ENCODE measurements at regions not wholly inside any gene's neighbourhood (a gene's known extent, or its start where the extent isn't known, plus 50 kb on each side); places are given as distances from the start of the nearest gene placed in this dataset.

- 19 to 45% (median 21%) methylated on average over 5 of the region's 5 CpGs for WGBS, 5 donors
- peak in 1 of 2 donors; percentile 62 for DNase-seq
- TF ChIP-seq, protein P1, sequence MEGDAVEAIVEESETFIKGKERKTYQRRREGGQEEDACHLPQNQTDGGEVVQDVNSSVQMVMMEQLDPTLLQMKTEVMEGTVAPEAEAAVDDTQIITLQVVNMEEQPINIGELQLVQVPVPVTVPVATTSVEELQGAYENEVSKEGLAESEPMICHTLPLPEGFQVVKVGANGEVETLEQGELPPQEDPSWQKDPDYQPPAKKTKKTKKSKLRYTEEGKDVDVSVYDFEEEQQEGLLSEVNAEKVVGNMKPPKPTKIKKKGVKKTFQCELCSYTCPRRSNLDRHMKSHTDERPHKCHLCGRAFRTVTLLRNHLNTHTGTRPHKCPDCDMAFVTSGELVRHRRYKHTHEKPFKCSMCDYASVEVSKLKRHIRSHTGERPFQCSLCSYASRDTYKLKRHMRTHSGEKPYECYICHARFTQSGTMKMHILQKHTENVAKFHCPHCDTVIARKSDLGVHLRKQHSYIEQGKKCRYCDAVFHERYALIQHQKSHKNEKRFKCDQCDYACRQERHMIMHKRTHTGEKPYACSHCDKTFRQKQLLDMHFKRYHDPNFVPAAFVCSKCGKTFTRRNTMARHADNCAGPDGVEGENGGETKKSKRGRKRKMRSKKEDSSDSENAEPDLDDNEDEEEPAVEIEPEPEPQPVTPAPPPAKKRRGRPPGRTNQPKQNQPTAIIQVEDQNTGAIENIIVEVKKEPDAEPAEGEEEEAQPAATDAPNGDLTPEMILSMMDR (IDR thresholded peaks at IDR 0.05), result no peak
- no peak for TF ChIP-seq POLR2A (IDR thresholded peaks at IDR 0.05)
- no peak for TF ChIP-seq POLR2AphosphoS5 (IDR thresholded peaks at IDR 0.05)
- no peak for TF ChIP-seq EP300 (IDR thresholded peaks at IDR 0.05)
These were observed 101.8 kb downstream of the SAMD9 start for GRCh38 chr7:93015779-93016481.

GRCh38 chr7:93015101-93015778 is 102.5 kb downstream of the SAMD9 start:
- H3K27me3 ChIP-seq, result no peaks in the 10 kb centered on the region
- H3K27ac ChIP-seq, result peak overlapping the region in 1 of 5 donors; percentile 7
- TF ChIP-seq EP300 (IDR thresholded peaks at IDR 0.05) (no peak), POLR2A (IDR thresholded peaks at IDR 0.05) (no peak), POLR2AphosphoS5 (IDR thresholded peaks at IDR 0.05) (no peak)
- TF ChIP-seq, protein P1 (IDR thresholded peaks at IDR 0.05), result no peak
- 32 to 47% (median 39%) methylated on average over 3 of the region's 3 CpGs for WGBS, 5 donors
- intact Hi-C loops (cut with DNase I; ENCODE audit: low total_unique reads), result no loop called here
- H3K9me3 ChIP-seq, result no peaks in the 10 kb centered on the region
- peak in 1 of 2 donors; percentile 67 for DNase-seq
- H3K36me3 ChIP-seq, result no peaks in the 10 kb centered on the region
- no peak overlapping the region for H3K4me3 ChIP-seq
- peaks cover 11 to 24% (median 18%) of the 10 kb centered on the region in 4 donors for H3K4me1 ChIP-seq

More at GRCh38 chr7:93015779-93016481, 101.8 kb downstream of the SAMD9 start:
- Histone ChIP-seq H3K27ac (peak overlapping the region in 1 of 5 donors; percentile 2), H3K27me3 (no peaks in the 10 kb centered on the region), H3K4me1 (peaks cover 11 to 24% (median 18%) of the 10 kb centered on the region in 4 donors), H3K4me3 (no peak overlapping the region), H3K9me3 (no peaks in the 10 kb centered on the region), H3K36me3 (no peaks in the 10 kb centered on the region)
- intact Hi-C loops (cut with DNase I; ENCODE audit: low total_unique reads), result no loop called here

GRCh38 chr7:93014410-93014809 is 103.4 kb downstream of the SAMD9 start:
- no peaks in the 10 kb centered on the region for H3K9me3 ChIP-seq
- no peaks in the 10 kb centered on the region for H3K36me3 ChIP-seq
- peaks cover 11 to 24% (median 18%) of the 10 kb centered on the region in 4 donors for H3K4me1 ChIP-seq
- WGBS, 5 donors, result 0 to 35% (median 13%) methylated on average over 1 of the region's 1 CpG
- H3K4me3 ChIP-seq, result no peak overlapping the region
- H3K27me3 ChIP-seq, result no peaks in the 10 kb centered on the region
- intact Hi-C loops (cut with DNase I; ENCODE audit: low total_unique reads), result no loop called here
- peak in 1 of 2 donors; percentile 62 for DNase-seq
- H3K27ac ChIP-seq, result peak overlapping the region in 1 of 5 donors; percentile 7
- TF ChIP-seq EP300 (IDR thresholded peaks at IDR 0.05) (no peak), POLR2A (IDR thresholded peaks at IDR 0.05) (no peak), POLR2AphosphoS5 (IDR thresholded peaks at IDR 0.05) (peak in 1 of 3 donors; percentile 38)
- TF ChIP-seq, protein P1 (IDR thresholded peaks at IDR 0.05), result no peak

DNA sequence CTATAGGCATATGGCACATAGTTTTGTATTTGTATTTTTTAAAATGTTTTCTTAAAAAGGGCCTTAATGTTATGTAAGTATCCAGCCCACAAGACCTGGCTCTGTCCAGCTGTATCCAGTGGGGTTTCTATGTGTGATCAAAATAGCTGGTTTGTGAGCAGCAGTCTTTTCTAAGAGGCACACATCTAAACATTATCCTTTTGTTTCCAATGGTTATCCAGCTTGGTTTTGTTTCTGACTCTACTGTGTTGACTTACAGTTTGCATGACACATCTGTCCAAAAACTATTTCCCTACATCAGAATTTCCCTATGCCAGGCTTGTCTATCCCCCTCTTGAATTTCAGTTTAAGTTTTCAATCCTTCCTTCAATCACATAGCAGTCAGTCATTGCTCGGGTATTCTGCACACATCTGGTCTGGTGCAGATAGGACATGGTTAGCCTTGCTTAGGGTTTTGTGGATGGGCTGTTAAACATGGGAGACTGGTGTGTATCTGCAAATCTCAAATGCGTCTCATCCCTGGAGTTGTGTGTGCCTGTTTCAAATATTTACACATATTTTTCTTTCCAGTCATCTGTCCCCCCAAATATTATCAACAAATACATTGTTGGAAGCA is 104.2 kb downstream of the SAMD9 start:
- intact Hi-C loops (cut with DNase I; ENCODE audit: low total_unique reads), result no loop called here
- no peak for TF ChIP-seq POLR2AphosphoS5 (IDR thresholded peaks at IDR 0.05)
- TF ChIP-seq, protein P1 (IDR thresholded peaks at IDR 0.05), result no peak
- no peak for TF ChIP-seq POLR2A (IDR thresholded peaks at IDR 0.05)
- no peak for TF ChIP-seq EP300 (IDR thresholded peaks at IDR 0.05)
- Histone ChIP-seq H3K36me3 (no peaks in the 10 kb centered on the region), H3K9me3 (no peaks in the 10 kb centered on the region), H3K27ac (no peak overlapping the region), H3K4me1 (peaks cover 11 to 24% (median 18%) of the 10 kb centered on the region in 4 donors), H3K4me3 (no peak overlapping the region), H3K27me3 (no peaks in the 10 kb centered on the region)
- no peak for DNase-seq
- WGBS, 5 donors, result 69 to 77% (median 72%) methylated on average over 2 of the region's 2 CpGs

All from stomach (tissue), 8 donors.